ENCODE measurements at regions not wholly inside any gene's neighbourhood (a gene's known extent, or its start where the extent isn't known, plus 50 kb on each side); places are given as distances from the start of the nearest gene placed in this dataset.

DNA sequence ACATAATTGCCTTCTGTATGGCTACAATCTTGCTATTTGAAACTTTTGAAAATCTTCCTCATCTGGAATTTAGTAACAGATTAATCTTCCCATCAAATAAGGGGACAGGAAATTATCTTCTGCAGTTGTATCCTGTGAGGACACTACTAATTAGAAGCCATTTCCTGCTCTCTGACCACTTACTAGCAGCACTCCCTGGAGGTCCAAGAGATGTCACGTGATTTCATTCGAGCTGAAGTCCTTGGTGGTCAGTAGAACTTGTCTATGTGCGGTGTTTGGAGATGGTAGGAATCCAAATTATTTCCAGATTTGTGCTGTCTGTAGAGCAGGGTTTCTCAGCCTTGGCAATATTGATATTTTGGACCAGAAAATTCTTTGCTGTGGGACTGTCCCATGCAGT, 202.5 kb downstream of the TFAP2B start:
- TF ChIP-seq POLR2AphosphoS5 (IDR thresholded peaks at IDR 0.05; ENCODE audit: low read depth, low read length) (no peak), EZH2 (conservative IDR thresholded peaks at IDR 0.05; ENCODE audit: low read depth, low read length) (no peak), SRF (IDR thresholded peaks at IDR 0.05; ENCODE audit: low read depth, low read length) (no peak), HDAC6 (IDR thresholded peaks at IDR 0.05; ENCODE audit: low read depth, low read length) (no peak), SP1 (IDR thresholded peaks at IDR 0.05) (no peak), SP1 (CRISPR knock-in tag; IDR thresholded peaks at IDR 0.05) (no peak)
